Fibroblast of skin of right quadriceps (primary cell): ENCODE measurements at regions not wholly inside any gene's neighbourhood (a gene's known extent, or its start where the extent isn't known, plus 50 kb on each side); places are given as distances from the start of the nearest gene placed in this dataset.
"Not testable (repeated sequence)": the region's sequence is repeated elsewhere in the genome, so short reads cannot be mapped to it uniquely, and the experiment has no call there.

ENCODE experiments used
- DNase-seq: peaks from one replicate; pipeline ENCODE4 v3.0.0-alpha.2; 2013

DNA sequence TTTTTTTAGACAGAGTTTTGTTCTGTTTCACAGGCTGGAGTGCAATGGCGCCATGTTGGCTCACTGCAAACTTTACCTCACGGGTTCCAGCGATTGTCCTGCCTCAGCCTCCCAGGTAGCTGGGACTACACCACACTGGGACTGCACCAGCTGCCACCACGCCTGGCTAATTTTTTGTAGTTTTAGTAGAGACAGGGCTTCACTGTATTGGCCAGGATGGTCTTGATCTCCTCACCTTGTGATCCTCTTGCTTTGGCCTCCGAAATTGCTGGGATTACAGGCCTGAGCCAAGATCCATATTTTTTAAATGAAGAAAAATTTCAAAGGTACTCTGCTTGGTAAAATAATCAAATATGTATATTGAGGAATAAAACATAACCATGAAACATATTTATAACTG is 195.8 kb upstream of the TPTE start:
- peak; percentile 88 for DNase-seq

DNA sequence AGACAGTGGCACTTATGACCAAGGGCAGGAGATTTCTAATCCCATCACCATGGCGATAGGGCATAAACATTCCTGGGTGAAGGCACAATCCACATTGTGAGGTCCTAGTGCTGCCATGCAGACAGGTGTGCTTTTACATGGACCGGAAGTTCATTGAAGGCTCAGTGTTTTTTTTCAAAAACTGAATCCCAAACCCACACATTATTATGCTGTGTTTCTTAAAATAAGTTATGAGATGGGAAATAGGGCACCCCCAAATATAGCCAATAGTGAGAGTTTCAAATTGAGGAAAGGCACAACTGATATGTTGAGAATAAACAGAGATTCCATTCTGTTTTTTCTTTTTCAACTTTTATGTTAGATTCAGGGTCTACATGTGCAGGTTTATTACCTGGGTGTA is 195.2 kb upstream of the TPTE start:
- DNase-seq: not testable (repeated sequence)

DNA sequence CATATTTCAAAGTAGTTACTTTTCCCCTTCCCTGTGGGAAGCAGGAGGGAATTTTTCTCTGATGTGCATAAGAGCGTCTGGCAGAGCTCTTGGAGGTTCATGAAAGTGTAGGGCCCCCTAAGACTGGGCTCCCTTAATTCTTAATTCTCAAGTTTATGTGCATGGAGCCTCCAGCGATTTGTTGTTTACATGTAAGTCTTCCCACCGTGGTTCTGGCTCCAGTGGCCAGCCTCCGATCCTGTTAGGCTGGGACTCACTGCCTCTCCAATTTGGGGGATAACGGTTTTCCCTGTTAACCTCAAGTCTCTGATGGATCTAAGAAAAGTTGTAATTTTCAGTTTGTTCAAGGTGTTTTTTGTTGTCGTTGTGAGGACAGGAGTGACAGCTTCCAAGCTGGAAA is 192.7 kb upstream of the TPTE start:
- not testable (repeated sequence) for DNase-seq

DNA sequence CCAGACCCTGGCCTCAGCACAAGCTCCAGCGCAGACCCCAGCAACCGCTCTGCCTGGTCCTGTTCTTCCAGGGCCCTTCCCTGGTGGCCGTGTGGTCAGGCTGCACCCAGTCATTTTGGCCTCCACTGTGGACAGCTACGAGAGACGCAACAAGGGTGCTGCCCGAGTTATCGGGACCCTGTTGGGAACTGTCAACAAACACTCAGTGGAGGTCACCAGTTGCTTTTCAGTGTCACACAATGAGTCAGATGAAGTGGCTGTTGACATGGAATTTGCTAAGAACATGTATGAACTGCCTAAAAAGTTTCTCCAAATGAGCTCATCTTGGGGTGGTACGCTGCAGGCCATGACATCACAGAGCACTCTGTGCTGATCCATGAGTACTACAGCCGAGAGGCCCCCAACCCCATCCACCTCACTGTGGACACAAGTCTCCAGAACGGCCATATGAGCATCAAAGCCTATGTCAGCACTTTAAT is 190.7 kb upstream of the TPTE start:
- not testable (repeated sequence) for DNase-seq

DNA sequence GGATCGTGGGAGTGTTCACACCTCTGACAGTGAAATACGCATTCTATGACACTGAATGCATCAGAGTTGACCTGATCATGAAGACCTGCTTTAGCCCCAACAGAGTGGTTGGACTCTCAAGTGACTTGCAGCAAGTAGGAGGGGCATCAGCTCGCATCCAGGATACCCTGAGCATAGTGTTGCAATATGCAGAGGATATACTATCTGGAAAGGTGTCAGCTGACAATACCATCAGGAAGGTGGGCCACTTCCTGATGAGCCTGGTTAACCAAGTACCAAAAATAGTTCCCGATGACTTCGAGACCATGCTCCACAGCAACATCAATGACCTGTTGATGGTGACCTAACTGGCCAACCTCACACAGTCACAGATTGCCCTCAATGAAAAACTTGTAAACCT is 190.2 kb upstream of the TPTE start:
- not testable (repeated sequence) for DNase-seq

DNA sequence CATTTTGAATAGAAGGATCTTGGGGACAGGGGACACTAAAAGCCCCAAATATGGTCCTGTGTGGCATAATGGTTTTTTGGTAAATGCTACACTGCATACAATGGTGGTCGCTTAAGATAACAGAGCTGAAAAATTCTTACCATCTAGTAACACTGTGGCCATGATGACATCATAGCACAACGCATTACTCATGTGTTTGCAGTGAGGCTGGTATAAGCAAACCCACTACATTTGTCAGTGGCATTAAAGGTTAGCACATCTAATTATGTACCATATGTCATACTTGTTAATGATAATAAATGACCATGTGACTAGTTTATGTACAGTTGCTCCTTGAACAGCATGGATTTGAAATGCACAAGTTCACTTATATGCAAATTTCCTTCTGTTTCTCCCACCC is 188.4 kb upstream of the TPTE start:
- DNase-seq: not testable (repeated sequence)

DNA sequence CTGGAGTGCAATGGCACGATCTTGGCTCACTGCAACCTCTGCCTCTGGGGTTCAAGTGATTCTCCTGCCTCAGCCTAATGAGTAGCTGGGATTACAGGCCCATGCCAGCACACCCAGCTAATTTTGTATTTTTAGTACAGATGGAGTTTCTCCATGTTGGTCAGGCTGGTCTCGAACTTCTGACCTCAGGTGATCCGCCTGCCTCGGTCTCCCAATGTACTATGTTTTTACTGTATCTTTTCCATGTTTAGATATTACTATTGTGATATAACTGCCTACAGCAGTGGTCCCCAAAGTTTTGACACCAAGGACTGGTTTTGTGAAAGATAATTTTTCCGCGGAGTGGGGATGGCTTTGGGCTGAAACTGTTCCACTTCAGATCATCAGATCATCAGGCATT is 187.0 kb upstream of the TPTE start:
- not testable (repeated sequence) for DNase-seq

DNA sequence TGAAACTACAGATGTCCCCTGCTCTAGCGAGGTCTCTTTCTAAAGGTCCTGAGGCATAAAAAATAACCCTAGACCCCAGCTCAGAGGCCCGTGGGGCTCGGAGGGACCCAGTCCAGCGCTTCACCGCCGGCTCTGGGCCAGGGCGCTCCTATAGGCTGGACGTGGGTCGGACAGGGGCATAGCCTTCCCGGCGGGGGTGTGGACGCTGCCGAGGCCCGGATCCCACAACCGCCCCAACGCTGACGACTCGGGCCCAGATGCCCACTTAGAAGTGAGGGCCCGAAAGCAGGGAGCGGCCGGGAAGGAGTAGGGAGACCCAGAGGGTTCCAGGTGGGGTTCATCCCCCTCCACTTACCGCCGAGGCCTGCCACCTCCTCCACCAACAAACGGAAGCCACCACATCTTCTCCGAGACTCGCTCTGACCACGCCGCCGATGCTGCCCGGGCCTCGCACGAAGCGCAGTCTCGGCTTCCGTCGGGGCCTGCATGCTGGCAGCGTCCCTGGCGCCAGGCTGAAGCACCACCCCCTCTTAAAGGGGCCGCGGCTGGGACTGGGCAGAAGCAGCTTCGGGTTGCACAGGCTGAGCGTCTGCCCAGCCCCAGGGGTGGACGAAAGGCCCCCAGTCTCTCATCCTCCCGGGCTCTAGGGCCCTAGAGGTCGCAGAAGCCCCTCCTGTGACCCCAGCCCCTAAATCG is 179.0 kb upstream of the TPTE start:
- not testable (repeated sequence) for DNase-seq

DNA sequence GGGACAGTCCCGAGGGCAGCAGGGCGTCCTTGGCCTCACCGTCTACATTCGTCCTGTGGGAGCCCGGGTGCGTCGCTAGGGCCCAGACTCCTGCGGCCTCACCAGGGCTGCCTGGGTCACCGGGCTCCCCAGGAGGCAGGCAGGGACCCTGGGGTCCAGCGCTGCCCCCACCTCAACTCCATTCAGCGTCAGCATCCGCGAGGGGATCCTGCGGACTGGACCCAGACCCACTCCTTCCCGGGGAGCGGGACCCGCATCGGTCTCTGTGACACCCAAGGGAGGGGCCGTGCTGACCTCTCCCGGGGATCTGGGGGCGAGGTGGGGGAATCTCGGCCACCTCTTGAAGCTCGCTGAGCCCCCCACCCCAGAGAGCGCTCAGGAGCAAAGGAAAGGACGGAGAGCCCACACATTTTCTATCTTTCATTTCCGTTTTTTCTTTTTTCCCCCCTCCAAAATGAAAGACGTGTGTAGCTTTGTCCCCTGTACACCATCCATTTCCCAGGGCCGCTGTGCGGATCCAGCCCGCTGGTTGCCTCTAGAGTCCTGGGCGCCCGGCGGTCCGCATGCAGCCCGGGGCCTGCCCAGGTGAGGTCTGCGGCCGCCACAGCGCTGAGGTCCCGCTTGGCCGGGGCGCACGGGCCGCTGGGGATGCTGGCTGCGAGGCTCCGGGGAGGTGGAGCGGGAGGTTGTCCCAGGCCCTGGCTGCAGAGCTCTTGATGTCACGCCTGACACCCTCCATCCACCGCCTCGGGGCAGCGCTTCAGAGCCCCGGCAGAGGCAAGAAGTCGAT is 178.0 kb upstream of the TPTE start:
- DNase-seq: not testable (repeated sequence)

DNA sequence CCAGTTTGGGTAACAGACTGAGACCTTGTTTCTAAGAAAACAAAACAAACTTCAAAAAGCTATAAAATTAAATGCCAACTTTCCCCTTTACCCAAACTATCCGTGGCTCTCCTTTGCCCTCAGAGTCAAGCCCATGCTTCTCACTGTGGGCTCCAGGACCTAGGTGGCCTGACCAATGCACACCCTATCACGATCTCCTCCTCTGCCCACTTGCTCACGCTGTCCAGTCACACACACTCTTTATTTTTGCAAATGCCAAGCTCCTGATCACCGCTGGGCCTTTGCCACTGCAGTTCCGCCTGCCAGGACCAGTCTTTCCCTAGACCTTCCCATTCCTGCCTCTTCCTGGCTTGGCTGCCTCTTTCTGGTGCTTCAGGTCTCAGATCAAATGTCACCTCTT is 177.1 kb upstream of the TPTE start:
- DNase-seq: not testable (repeated sequence)

DNA sequence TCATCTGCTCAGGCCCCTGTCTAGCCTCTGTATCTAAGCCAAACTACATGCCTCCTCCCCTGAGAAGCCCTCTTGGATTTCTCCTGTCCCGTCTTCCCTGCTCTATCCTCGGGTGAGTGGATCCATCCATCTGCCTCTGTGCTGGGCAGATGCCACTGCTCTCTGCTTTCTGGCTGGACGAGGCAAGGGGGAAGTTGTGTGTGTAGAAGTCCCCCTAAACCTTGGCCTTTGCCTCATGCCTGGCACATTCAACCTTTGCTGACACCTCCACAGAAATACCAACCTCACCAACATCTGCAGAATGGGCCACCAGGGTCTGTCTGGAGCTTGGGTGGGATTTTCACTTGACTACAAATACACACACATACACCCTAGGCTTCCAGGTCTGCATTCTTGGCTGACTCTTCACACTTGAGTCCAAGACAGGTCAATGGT is 176.2 kb upstream of the TPTE start:
- not testable (repeated sequence) for DNase-seq

DNA sequence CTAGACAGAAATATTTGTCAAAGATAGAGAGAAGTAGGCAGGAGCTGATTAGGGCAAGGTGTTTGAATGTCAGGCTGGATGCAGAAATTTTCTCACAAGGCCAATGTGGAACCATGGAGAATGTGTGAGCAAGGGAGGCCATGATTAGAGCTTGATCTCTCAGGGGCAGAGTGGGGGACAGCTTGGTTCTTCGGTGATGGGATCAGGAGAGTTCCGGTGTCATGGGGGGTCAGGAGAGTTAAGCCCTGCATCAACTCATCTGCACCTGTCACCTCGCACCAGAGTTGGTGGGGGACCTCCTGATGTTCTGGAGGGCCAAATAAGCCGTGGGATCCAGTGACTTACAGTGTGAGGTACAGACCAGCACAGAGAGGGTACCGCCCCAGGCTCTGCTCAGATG is 175.1 kb upstream of the TPTE start:
- not testable (repeated sequence) for DNase-seq

DNA sequence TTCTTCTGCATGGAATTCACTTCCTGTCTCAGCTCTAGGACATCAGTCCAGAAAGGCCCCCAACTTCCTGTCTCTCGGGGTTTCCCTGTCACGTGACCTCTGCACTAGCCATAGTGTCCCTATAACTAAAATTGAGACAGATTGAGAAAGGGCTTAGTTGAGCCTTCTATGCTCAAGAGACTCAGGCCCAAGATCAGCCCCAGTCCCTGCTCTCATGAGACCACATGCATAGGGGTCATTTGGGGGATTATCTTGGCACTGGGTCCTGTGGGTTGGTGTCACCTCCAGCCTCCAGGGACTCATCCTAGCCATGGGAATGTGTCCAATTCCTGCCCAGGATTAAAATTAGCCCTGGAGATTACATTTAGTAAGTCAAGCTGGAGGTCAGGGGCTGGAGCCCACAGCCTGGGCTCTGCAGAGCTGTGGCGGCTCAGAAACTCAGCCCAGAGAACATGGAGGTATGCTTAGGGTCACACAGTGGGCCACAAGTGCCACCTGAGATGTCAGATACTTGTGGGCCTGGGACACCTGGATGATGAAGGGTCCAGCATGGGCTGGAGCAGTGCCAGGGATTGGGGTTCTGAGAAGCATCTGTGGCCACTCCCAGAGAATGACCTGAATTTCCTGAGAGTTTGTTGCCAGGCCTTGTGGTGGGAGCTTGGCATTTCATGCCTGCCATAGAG is 174.3 kb upstream of the TPTE start:
- DNase-seq: not testable (repeated sequence)

DNA sequence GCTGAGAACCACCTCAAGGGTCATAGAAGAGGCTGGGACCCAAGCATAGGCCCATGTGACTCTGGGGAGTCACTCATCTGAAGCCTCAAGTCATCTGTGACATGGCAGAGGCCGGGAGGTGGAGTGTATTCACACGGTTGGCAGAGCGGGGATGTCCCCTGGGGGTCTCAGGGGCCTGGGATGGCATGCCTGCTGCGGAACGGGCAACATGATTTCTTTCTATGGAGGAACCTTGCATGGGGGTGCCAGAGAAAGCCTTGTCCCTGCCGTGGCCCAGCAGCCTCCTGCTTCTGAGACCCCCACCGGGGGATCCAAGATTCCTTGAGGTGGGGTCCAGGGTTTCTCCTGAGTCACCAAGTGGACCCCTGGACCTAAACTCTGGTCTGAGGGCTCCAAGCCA is 173.7 kb upstream of the TPTE start:
- not testable (repeated sequence) for DNase-seq

DNA sequence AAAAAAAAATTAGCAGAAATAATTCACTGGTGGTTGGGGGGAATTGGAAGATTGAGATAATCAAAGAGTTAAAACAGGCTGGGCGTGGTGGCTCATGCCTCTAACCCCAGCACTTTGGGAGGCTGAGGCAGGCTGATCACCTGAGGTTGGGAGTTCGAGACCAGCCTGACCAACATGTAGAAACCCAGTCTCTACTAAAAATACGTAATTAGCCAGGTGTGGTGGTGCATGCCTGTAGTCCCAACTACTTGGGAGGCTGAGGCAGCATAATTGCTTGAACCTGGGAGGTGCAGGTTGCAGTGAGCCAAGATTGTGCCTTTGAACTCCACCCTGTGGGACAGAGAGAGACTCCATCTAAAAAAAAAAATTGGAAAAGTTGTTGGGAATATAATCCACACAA is 173.2 kb upstream of the TPTE start:
- not testable (repeated sequence) for DNase-seq

DNA sequence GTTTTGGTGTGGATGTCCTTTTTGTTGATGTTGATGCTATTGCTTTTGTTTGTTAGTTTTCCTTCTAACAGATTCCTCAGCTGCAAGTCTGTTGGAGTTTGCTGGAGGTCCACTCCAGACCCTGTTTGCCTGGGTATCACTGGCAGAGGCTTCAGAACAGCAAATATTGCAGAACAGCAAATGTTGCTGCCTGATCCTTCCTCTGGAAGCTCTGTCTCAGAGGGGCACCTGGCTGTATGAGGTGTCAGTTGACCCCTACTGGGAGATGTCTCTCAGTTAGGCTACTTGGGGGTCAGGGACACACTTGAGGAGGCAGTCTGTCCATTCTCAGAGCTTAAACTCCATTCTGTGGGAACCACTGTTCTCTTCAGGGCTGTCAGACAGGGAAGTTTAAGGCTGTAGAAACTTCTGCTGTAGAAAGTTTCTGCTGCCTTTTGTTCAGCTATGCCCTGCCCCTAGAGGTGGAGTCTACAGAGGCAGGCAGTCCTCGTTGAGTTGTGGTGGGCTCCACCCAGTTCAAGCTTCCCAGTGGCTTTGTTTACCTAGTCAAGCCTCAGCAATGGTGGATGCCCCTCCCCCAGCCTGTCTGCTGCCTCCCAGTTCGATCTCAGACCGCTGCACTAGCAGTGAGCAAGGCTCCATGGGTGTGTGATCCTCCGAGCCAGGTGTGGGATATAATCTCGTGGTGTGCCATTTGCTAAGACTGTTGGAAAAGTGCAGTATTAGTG is 166.4 kb upstream of the TPTE start:
- DNase-seq: not testable (repeated sequence)

DNA sequence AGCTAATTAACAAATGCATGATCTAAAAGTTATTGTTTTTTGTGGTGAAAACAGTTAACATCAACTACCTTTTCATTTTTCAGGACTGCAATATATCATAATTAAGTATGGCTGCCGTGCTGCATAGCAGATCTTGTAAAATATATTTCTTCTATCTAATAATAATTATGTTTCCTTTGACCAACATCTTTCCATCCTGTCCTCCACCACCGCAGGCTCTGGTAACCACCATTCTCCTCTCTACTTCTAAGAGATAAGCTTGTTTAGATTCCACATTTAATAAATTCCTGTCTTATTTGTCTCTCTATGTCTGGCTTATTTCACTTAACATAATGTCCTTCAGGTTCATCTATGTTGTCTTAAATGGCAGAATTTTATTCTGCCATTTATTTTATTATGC is 162.3 kb upstream of the TPTE start:
- DNase-seq: not testable (repeated sequence)

DNA sequence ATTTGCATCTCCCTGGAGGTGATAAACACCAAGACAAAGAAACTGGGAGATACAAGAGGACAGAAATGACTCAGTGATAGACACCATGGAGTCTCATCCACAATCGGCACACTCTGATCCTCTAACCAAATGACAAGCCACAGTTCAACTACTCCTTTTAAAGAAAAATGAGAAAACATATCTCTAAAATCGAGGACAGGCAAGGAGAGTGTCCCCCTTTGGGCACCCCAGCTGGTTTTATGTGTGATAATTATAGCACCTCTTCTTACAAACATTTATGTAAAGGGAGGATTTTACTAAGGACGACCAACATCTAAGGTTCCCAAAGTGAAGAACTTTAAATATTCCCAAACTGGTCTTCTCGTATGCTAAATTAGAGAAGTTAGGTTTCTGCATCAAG is 161.5 kb upstream of the TPTE start:
- DNase-seq: not testable (repeated sequence)

DNA sequence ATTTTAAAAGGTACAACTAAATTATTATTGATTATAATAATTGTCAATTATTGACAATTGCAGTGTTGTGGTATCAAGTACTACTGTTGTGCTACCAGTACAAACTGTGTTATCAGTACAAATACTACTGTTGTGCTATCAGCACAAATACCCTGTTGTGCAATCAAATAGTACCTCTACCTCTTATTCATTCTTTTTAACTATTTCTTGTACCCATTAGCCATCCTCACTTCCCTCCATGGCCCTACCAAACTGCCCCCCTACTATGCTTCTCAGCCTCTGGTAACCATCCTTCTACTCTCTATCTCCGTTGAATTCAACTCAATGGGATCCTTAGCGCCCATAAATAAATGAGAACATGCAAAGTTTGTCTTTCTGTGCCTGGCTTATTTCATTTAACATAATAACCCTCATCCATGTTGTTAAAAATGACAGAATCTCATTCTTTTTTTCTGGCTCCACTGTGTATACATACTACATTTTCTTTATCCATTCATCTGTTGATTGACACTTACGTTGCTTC is 160.1 kb upstream of the TPTE start:
- DNase-seq: not testable (repeated sequence)

DNA sequence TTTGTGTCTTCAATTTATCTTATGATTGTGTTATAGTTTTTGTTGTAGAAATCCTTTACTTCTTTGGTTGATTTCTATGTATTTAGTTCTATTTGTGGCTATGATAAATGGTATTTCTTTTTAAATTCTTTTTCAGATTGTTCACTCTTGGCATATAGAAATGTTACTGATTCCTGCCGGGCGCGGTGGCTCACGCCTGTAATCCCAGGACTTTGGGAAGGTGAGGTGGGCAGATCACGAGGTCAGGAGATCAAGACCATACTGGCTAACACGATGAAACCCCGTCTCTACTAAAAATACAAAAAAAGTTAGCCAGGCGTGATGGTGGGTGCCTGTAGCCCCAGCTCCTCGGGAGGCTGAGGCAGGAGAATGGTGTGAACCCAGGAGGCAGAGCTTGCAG is 158.6 kb upstream of the TPTE start:
- DNase-seq: not testable (repeated sequence)

DNA sequence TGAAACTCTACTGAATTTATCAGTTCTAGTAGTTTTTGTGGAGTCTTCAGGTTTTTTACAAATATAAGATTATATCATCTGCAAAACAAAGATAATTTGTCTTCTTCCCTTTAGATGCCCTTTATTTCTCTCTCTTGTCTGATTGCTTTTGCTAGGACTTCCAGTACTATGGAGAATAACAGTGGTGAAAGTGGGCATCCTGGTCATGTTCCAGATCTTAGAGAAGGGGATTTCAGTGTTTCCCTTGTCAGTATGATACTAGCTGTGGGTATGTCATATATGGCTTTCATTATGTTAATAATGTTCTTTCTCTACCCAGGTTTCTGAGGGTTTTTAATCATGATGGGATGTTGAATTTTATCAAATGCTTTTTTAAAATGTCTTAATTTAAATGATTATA is 158.1 kb upstream of the TPTE start:
- not testable (repeated sequence) for DNase-seq

DNA sequence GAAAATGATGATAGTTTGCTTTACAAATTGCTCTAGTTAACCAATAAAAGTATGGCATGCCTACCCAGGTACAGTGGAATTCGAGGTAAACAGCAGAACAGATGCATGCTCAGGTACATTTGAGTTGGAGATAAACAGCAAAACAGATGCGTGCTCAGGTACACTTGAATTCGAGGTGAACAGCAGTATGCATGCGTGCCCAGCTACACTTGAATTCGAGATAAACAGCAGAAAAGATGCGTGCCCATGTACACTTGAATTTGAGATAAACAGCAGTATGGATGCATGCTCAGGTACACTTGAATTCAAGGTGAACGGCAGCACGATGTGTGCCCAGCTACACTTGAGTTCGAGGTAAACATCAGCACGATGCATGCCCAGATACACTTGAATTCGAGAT is 155.2 kb upstream of the TPTE start:
- not testable (repeated sequence) for DNase-seq

DNA sequence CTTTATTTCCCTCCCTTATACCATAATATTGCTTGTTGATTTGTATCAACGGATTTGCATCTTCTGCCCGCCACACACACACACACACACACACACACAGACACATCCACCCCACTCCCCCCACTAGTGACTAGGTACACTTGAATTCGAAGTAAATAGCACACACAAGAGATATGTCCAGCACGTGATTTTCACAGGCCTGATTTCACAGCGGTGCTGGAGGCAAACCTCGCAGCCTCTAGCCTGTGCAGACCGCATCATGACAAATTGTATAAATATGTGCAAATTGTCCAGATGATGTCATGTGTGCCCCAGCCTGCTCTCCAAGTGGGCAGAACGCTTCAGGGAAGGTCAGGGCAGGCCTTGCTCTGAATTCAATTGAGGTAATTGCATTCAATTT is 153.8 kb upstream of the TPTE start:
- DNase-seq: not testable (repeated sequence)
